OCI-LY3 (cell line): ENCODE measurements at regions not wholly inside any gene's neighbourhood (a gene's known extent, or its start where the extent isn't known, plus 50 kb on each side); places are given as distances from the start of the nearest gene placed in this dataset.

Experiments used
- H2AFZ ChIP-seq: fragments of 200-600, 300-600 bp; shearing (Covaris generic); 2 replicates; pipeline ENCODE4 v1.6.0; 2014; ENCODE audit warnings: antibody characterized with exemption, low read depth, low read length
- H3K27ac ChIP-seq: fragments of 200-600, 300-600 bp; sonication (generic); 2 replicates; pipeline ENCODE4 v1.5.1; 2014; ENCODE audit warnings: mild to moderate bottlenecking, low read length, moderate library complexity, mixed read lengths
- H3K27me3 ChIP-seq: fragments of 200-600, 300-600 bp; sonication (generic); 2 replicates; pipeline ENCODE4 v1.6.1; 2014; ENCODE audit warnings: low read depth, low read length, mixed read lengths
- H3K36me3 ChIP-seq: fragments of 200-600, 300-600 bp; sonication (generic); replicated peaks from 2 replicates; pipeline ENCODE3; 2014; ENCODE audit warnings: low read depth, low read length, mixed read lengths
- H3K4me1 ChIP-seq: fragments of 300-600, 200-600 bp; sonication (generic); 2 replicates; pipeline ENCODE4 v1.6.1; 2014; ENCODE audit warnings: low read length, mixed read lengths
- H3K4me2 ChIP-seq: fragments of 200-600, 300-600 bp; sonication (generic); 2 replicates; pipeline ENCODE4 v1.6.1; 2014; ENCODE audit warnings: low read length, mixed read lengths
- H3K4me3 ChIP-seq: fragments of 300-600, 200-600 bp; sonication (generic); 2 replicates; pipeline ENCODE4 v1.5.1; 2014; ENCODE audit warnings: antibody characterized with exemption, mild to moderate bottlenecking, low read length, moderate library complexity
- H3K79me2 ChIP-seq: fragments of 300-600, 200-600 bp; shearing (Covaris generic); 2 replicates; pipeline ENCODE4 v1.6.1; 2014; ENCODE audit warnings: mild to moderate bottlenecking, low read length, mixed read lengths
- H3K9ac ChIP-seq: fragments of 300-600, 200-600 bp; shearing (Covaris generic); 2 replicates; pipeline ENCODE4 v1.6.0; 2014; ENCODE audit warnings: mild to moderate bottlenecking, low read length, moderate library complexity
- H3K9me3 ChIP-seq: fragments of 200-600, 300-600 bp; shearing (Covaris generic); 2 replicates; pipeline ENCODE4 v1.6.1; 2014; ENCODE audit warnings: low read length, mixed read lengths; ENCODE audit not compliant: insufficient read depth
- H4K20me1 ChIP-seq: fragments of 200-600, 300-600 bp; sonication (generic); 2 replicates; pipeline ENCODE4 v1.6.1; 2016; ENCODE audit warnings: low read length, mixed read lengths; ENCODE audit not compliant: insufficient read depth
- EZH2phosphoT487 ChIP-seq: fragments of 200-600 bp; shearing (Covaris generic); IDR thresholded peaks from 2 replicates; pipeline ENCODE4 v1.6.1; 2018; ENCODE audit warnings: antibody characterized with exemption, mixed run types, low read depth
- TF ChIP-seq, protein P1 (sequence below): fragments of 200-600, 300-600 bp; sonication (generic); IDR thresholded peaks from 2 replicates; pipeline ENCODE4 v1.5.1; 2014; ENCODE audit warnings: antibody characterized with exemption, low read length, low read depth

- H3K4me2 ChIP-seq: no peak overlapping the region
- TF ChIP-seq EZH2phosphoT487: no peak
- TF ChIP-seq, protein P1, sequence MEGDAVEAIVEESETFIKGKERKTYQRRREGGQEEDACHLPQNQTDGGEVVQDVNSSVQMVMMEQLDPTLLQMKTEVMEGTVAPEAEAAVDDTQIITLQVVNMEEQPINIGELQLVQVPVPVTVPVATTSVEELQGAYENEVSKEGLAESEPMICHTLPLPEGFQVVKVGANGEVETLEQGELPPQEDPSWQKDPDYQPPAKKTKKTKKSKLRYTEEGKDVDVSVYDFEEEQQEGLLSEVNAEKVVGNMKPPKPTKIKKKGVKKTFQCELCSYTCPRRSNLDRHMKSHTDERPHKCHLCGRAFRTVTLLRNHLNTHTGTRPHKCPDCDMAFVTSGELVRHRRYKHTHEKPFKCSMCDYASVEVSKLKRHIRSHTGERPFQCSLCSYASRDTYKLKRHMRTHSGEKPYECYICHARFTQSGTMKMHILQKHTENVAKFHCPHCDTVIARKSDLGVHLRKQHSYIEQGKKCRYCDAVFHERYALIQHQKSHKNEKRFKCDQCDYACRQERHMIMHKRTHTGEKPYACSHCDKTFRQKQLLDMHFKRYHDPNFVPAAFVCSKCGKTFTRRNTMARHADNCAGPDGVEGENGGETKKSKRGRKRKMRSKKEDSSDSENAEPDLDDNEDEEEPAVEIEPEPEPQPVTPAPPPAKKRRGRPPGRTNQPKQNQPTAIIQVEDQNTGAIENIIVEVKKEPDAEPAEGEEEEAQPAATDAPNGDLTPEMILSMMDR: no peak
- no peak overlapping the region for H2AFZ ChIP-seq
Observed at GRCh38 chr7:115635876-115636275, 394.7 kb downstream of the TFEC start.

DNA sequence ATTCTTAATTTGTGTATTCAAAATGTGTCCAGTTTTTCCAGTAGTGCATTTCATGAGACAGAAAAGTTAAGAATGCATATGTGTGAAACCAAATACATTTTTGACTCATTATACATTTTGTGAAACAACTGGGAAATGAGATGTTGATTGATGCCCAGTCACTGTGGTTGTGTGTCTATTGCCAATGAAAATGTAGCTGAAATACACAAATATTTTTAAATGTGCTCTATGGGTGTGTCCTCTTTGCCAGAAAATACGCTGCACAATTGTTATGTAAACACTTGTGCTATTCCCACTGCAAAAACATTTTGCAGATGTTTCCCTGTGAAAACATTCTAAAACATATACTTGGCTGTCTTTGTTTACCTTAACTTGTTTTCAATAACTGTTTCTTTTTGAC lies 395.2 kb downstream of the TFEC start:
- no peaks in the 10 kb centered on the region for H3K36me3 ChIP-seq
- no peak overlapping the region for H3K4me2 ChIP-seq
- no peaks in the 10 kb centered on the region for H3K4me1 ChIP-seq
- no peaks in the 10 kb centered on the region for H4K20me1 ChIP-seq
- no peak overlapping the region for H2AFZ ChIP-seq
- no peak for TF ChIP-seq EZH2phosphoT487
- TF ChIP-seq, protein P1: no peak
- H3K27ac ChIP-seq: no peak overlapping the region
- no peak overlapping the region for H3K9ac ChIP-seq
- no peak overlapping the region for H3K4me3 ChIP-seq
- no peaks in the 10 kb centered on the region for H3K27me3 ChIP-seq
- no peaks in the 10 kb centered on the region for H3K9me3 ChIP-seq
- H3K79me2 ChIP-seq: no peaks in the 10 kb centered on the region

More at GRCh38 chr7:115635876-115636275, 394.7 kb downstream of the TFEC start:
- H4K20me1 ChIP-seq: no peaks in the 10 kb centered on the region
- H3K4me1 ChIP-seq: no peaks in the 10 kb centered on the region
- no peak overlapping the region for H3K27ac ChIP-seq
- no peaks in the 10 kb centered on the region for H3K27me3 ChIP-seq
- H3K4me3 ChIP-seq: no peak overlapping the region
- no peaks in the 10 kb centered on the region for H3K36me3 ChIP-seq
- no peaks in the 10 kb centered on the region for H3K9me3 ChIP-seq
- H3K9ac ChIP-seq: no peak overlapping the region
- H3K79me2 ChIP-seq: no peaks in the 10 kb centered on the region

DNA sequence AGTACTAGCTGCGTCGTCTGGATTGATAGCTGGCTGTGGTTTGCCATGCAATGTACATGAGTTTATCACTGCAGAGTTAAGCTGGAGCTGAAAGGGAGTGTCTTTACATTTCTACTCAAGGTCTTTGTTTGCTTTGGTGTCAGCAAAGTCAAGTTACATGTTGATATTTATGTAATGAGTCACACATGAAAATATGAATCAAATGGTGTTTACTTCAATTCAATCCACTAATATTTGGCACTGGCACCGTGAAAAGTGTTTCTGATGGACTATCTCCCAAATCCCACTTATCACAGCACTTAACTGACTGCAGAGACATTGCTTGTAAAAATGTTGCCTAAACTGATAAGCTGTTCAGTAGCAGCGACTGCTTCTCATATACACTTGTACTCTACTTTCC lies 395.9 kb downstream of the TFEC start:
- H2AFZ ChIP-seq: no peak overlapping the region
- no peaks in the 10 kb centered on the region for H3K27me3 ChIP-seq
- no peak for TF ChIP-seq EZH2phosphoT487
- TF ChIP-seq, protein P1: no peak
- no peaks in the 10 kb centered on the region for H4K20me1 ChIP-seq
- H3K9me3 ChIP-seq: no peaks in the 10 kb centered on the region
- H3K4me1 ChIP-seq: no peaks in the 10 kb centered on the region
- H3K27ac ChIP-seq: no peak overlapping the region
- no peak overlapping the region for H3K9ac ChIP-seq
- no peak overlapping the region for H3K4me3 ChIP-seq
- no peak overlapping the region for H3K4me2 ChIP-seq
- H3K79me2 ChIP-seq: no peaks in the 10 kb centered on the region
- H3K36me3 ChIP-seq: no peaks in the 10 kb centered on the region

DNA sequence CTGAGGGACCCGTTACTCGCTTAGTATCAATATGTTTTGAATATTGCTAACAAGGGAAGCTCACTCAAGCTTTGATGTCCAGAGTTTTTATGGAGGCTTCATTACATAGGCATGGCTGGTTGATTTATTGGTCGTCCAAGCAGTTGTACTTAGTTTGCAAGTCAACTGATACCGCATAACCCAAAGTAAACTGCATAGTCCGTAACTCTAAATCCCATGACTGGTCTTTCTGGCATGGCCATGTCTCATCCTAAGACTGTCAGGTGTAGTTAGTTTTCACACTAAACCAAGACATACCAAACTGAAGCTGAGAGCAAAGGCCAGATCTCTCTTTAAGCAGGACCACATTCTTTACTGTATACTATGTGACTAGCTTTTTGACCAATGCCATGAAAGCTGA lies 397.9 kb downstream of the TFEC start:
- H3K9me3 ChIP-seq: no peaks in the 10 kb centered on the region
- TF ChIP-seq, protein P1: no peak
- no peak for TF ChIP-seq EZH2phosphoT487
- no peaks in the 10 kb centered on the region for H3K36me3 ChIP-seq
- no peak overlapping the region for H2AFZ ChIP-seq
- no peaks in the 10 kb centered on the region for H3K79me2 ChIP-seq
- no peaks in the 10 kb centered on the region for H3K27me3 ChIP-seq
- no peaks in the 10 kb centered on the region for H4K20me1 ChIP-seq
- no peak overlapping the region for H3K9ac ChIP-seq
- no peak overlapping the region for H3K4me2 ChIP-seq
- no peaks in the 10 kb centered on the region for H3K4me1 ChIP-seq
- no peak overlapping the region for H3K4me3 ChIP-seq
- H3K27ac ChIP-seq: no peak overlapping the region
